Activated naive CD8-positive, alpha-beta T cell treated with anti-CD3 and anti-CD28 coated beads, Interleukin-2, amount 50 U/mL, for 24 hours (primary cell): ENCODE measurements at regions not wholly inside any gene's neighbourhood (a gene's known extent, or its start where the extent isn't known, plus 50 kb on each side); places are given as distances from the start of the nearest gene placed in this dataset.

Source experiments
- ATAC-seq: fragments of 150-1000 bp; cut with Tn5 transposase; one replicate; pipeline ENCODE4 v1.10.0; 2021
- DNase-seq: peaks from one replicate; pipeline ENCODE4 v3.0.0; 2021
- H3K27ac Mint-ChIP-seq: one replicate; pipeline ENCODE4 v1.8.0; 2021; ENCODE audit warnings: mild to moderate bottlenecking, mixed read lengths
- H3K27me3 Mint-ChIP-seq: one replicate; pipeline ENCODE4 v1.8.0; 2021; ENCODE audit warnings: mixed read lengths
- H3K36me3 Mint-ChIP-seq: one replicate; pipeline ENCODE4 v1.8.0; 2021; ENCODE audit warnings: low read depth, mixed read lengths
- H3K4me1 Mint-ChIP-seq: one replicate; pipeline ENCODE4 v1.8.0; 2021; ENCODE audit warnings: mixed read lengths
- H3K4me3 Mint-ChIP-seq: one replicate; pipeline ENCODE4 v1.8.0; 2021; ENCODE audit warnings: mild to moderate bottlenecking, moderate library complexity, mixed read lengths
- H3K9me3 Mint-ChIP-seq: one replicate; pipeline ENCODE4 v1.8.0; 2021; ENCODE audit warnings: mixed read lengths

GRCh38 chr18:40976050-40976449 lies 979.0 kb upstream of the PIK3C3 start:
- Mint-ChIP-seq H3K27me3 (no peaks in the 10 kb centered on the region), H3K27ac (no peak overlapping the region), H3K9me3 (peaks cover 8% of the 10 kb centered on the region), H3K36me3 (no peaks in the 10 kb centered on the region), H3K4me3 (no peak overlapping the region), H3K4me1 (no peaks in the 10 kb centered on the region)
- DNase-seq (no peak), ATAC-seq (no peak)

DNA sequence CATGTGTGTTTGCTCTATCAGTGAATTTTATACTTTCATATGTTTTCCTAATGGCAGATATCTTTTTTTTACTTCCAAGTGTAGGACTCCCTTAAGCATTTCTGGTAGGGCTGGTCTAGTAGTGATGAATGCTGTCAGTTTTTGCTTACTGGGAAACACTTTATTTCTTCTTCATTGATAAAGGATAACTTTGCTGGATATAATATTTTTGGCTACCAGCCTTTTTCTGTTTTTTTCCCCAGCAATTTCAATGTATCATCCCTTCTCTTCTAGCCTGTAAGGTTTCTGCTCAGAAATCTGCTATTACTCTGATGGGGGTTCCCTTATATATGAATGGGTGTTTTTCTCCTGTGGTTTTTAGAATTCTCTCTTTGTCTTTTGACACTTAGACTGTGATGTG lies 980.6 kb upstream of the PIK3C3 start:
- Mint-ChIP-seq H3K4me1 (no peaks in the 10 kb centered on the region), H3K27me3 (no peaks in the 10 kb centered on the region), H3K36me3 (no peaks in the 10 kb centered on the region), H3K4me3 (no peak overlapping the region), H3K27ac (no peak overlapping the region), H3K9me3 (peaks cover 8% of the 10 kb centered on the region)
- no peak for DNase-seq
- no peak for ATAC-seq

- Mint-ChIP-seq H3K4me1 (no peaks in the 10 kb centered on the region), H3K9me3 (peaks cover 4% of the 10 kb centered on the region), H3K4me3 (no peak overlapping the region), H3K36me3 (no peaks in the 10 kb centered on the region), H3K27me3 (no peaks in the 10 kb centered on the region), H3K27ac (no peak overlapping the region)
- ATAC-seq (no peak), DNase-seq (no peak)
Measured at GRCh38 chr18:40962784-40963183, 992.2 kb upstream of the PIK3C3 start.

GRCh38 chr18:40957533-40958070 lies 997.4 kb upstream of the PIK3C3 start:
- Mint-ChIP-seq H3K4me1 (no peaks in the 10 kb centered on the region), H3K9me3 (peaks cover 13% of the 10 kb centered on the region), H3K4me3 (no peak overlapping the region), H3K27ac (no peak overlapping the region), H3K27me3 (no peaks in the 10 kb centered on the region), H3K36me3 (no peaks in the 10 kb centered on the region)
- DNase-seq (no peak), ATAC-seq (no peak)

- Mint-ChIP-seq H3K4me1 (no peaks in the 10 kb centered on the region), H3K27ac (no peak overlapping the region), H3K27me3 (no peaks in the 10 kb centered on the region), H3K36me3 (no peaks in the 10 kb centered on the region), H3K4me3 (no peak overlapping the region), H3K9me3 (peaks cover 10% of the 10 kb centered on the region)
- DNase-seq (no peak), ATAC-seq (no peak)
Measured at GRCh38 chr18:40956213-40956612, 998.8 kb upstream of the PIK3C3 start.

DNA sequence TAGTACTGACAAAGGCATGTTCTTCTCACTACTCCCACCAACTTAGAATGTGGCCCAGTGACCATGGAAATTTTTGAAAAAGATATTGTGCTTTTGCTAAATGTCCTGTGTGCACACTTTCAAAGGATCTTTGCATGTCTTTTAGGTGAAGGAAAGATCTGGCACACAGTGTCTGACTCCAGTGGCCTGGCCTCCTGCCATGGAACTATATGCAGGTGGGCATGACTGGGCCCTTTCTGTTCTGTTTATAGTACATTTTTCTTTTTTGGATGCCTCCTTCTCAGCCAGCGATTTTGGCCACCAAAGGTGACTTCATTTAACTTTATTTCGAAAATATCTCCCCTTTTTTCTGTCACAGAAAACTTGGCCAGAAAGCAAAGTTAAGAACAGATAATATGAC lies 999.7 kb upstream of the PIK3C3 start:
- Mint-ChIP-seq H3K9me3 (peaks cover 9% of the 10 kb centered on the region), H3K27me3 (no peaks in the 10 kb centered on the region), H3K4me1 (no peaks in the 10 kb centered on the region), H3K4me3 (no peak overlapping the region), H3K36me3 (no peaks in the 10 kb centered on the region), H3K27ac (no peak overlapping the region)
- ATAC-seq (no peak), DNase-seq (no peak)

GRCh38 chr18:40949114-40949950 lies 1005.7 kb upstream of the PIK3C3 start:
- no peak overlapping the region for H3K27ac Mint-ChIP-seq
- ATAC-seq: no peak
- DNase-seq: no peak
- no peaks in the 10 kb centered on the region for H3K4me1 Mint-ChIP-seq
- no peak overlapping the region for H3K4me3 Mint-ChIP-seq
- H3K36me3 Mint-ChIP-seq: no peaks in the 10 kb centered on the region
- peaks cover 9% of the 10 kb centered on the region for H3K9me3 Mint-ChIP-seq
- H3K27me3 Mint-ChIP-seq: no peaks in the 10 kb centered on the region

GRCh38 chr18:40944576-40944975 lies 1010.5 kb upstream of the PIK3C3 start:
- H3K27me3 Mint-ChIP-seq: no peaks in the 10 kb centered on the region
- H3K4me3 Mint-ChIP-seq: no peak overlapping the region
- H3K9me3 Mint-ChIP-seq: peaks cover 18% of the 10 kb centered on the region
- ATAC-seq (no peak), DNase-seq (no peak)
- H3K27ac Mint-ChIP-seq: no peak overlapping the region
- H3K4me1 Mint-ChIP-seq: no peaks in the 10 kb centered on the region
- H3K36me3 Mint-ChIP-seq: no peaks in the 10 kb centered on the region

DNA sequence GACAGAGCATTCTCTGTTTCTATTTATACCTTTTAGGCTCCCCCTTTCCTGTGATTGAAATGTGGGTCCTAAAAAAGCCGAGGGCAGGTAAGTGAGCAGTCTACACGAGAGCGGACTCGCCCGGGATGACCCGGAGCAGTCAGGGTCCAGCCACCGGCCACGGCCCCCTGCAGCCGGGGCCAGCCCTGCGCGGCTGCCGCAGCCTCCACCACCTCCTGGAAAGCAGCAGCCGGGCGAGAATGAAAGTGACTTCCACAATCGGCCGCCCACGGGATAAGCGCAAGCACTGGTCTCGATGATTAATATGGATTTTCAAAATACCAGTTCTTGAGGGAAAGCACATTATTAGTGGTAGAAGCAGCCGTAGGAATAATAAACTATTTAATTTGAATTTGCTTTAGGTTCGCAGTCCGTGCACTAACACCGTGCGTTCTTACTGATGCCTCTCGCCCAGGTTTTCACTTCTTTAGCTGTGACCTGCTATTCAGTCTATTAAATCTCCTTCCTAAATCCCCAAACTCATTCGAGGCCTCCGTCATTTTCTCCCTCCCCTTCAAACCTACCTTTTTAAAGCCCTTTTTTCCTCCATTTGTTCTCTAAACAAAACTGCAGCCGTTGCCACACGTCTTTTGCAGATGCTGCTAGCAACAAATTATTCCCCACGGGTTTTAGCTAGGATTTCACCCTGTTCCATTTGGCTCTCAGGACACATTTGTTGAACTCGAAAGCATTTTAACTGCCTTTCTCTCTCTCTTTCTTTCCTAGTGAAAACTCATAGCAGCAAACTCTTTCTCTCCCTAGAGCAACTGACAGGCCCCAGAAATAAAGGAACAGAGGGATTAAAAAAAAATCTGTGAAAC lies 1015.1 kb upstream of the PIK3C3 start:
- Mint-ChIP-seq H3K9me3 (peaks cover 19% of the 10 kb centered on the region), H3K27me3 (no peaks in the 10 kb centered on the region), H3K4me3 (no peak overlapping the region), H3K36me3 (no peaks in the 10 kb centered on the region), H3K4me1 (no peaks in the 10 kb centered on the region), H3K27ac (no peak overlapping the region)
- ATAC-seq (no peak), DNase-seq (no peak)

DNA sequence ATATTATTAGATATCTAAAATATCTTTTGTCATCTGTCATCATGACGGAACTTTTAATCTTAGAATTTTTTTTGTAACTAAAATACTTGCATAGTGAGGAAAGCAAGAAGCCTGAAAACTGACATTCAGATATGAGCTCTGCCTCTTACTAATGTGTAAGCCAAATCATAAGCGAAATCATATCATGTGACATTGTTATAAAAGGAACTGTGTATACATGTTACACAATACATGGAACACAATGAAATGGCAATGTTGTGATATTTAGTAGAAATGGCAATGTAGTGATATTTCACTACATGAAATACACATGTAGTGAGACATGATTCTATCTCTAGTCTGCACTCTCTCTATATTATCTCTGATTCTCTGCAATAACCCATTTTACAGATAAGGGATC lies 1016.4 kb upstream of the PIK3C3 start:
- H3K27me3 Mint-ChIP-seq: no peaks in the 10 kb centered on the region
- H3K27ac Mint-ChIP-seq: no peak overlapping the region
- no peak overlapping the region for H3K4me3 Mint-ChIP-seq
- DNase-seq: no peak
- no peak for ATAC-seq
- H3K36me3 Mint-ChIP-seq: no peaks in the 10 kb centered on the region
- H3K4me1 Mint-ChIP-seq: no peaks in the 10 kb centered on the region
- H3K9me3 Mint-ChIP-seq: peaks cover 19% of the 10 kb centered on the region

- H3K36me3 Mint-ChIP-seq: no peaks in the 10 kb centered on the region
- no peak for DNase-seq
- H3K4me3 Mint-ChIP-seq: no peak overlapping the region
- ATAC-seq: no peak
- peaks cover 9% of the 10 kb centered on the region for H3K9me3 Mint-ChIP-seq
- no peaks in the 10 kb centered on the region for H3K4me1 Mint-ChIP-seq
- H3K27me3 Mint-ChIP-seq: no peaks in the 10 kb centered on the region
- H3K27ac Mint-ChIP-seq: no peak overlapping the region
Measured at GRCh38 chr18:40937386-40937785, 1017.6 kb upstream of the PIK3C3 start.

- Mint-ChIP-seq H3K4me1 (no peaks in the 10 kb centered on the region), H3K27ac (no peak overlapping the region), H3K4me3 (no peak overlapping the region), H3K9me3 (peaks cover 12% of the 10 kb centered on the region), H3K27me3 (no peaks in the 10 kb centered on the region), H3K36me3 (no peaks in the 10 kb centered on the region)
- ATAC-seq (no peak), DNase-seq (no peak)
Measured at GRCh38 chr18:40935423-40935822, 1019.6 kb upstream of the PIK3C3 start.

- no peak for ATAC-seq
- H3K36me3 Mint-ChIP-seq: no peaks in the 10 kb centered on the region
- DNase-seq: no peak
- H3K4me1 Mint-ChIP-seq: no peaks in the 10 kb centered on the region
- H3K27me3 Mint-ChIP-seq: no peaks in the 10 kb centered on the region
- no peak overlapping the region for H3K27ac Mint-ChIP-seq
- H3K9me3 Mint-ChIP-seq: peaks cover 8% of the 10 kb centered on the region
- no peak overlapping the region for H3K4me3 Mint-ChIP-seq
Measured at GRCh38 chr18:40932862-40933261, 1022.2 kb upstream of the PIK3C3 start.

DNA sequence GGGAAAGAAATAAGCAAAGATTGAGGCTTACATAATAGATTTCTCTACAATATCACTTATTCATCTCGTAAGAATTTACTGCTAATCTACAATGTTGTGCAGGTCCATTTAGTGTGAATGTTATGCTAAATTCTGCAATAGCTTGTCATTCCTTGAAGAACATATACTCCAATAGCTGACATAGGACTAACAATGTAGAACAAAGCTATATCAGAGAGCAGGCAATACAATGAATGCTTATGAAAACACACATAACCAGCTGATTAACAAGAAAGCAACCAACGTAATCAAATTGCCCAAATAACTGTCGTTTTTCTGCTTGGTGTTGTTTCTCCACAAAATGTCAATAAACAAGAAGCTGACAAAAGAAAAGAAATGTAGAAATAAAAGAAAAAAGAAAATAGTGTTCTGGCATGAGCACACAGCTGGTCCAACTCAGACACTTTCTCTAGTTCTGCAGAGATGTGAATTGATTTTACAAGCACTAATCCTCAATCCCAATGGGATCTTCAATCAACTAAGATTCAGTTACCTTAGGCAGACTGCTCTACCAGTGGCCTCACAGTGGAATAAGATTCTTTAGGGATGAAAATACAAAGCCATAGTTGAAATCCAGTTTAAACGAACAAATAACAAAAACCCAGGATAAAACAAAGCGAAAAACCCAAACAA lies 1024.7 kb upstream of the PIK3C3 start:
- no peak overlapping the region for H3K27ac Mint-ChIP-seq
- H3K4me1 Mint-ChIP-seq: no peaks in the 10 kb centered on the region

More for the DNA sequence above, 1024.7 kb upstream of the PIK3C3 start:
- peaks cover 8% of the 10 kb centered on the region for H3K9me3 Mint-ChIP-seq
- no peaks in the 10 kb centered on the region for H3K36me3 Mint-ChIP-seq
- DNase-seq (no peak), ATAC-seq (no peak)
- no peaks in the 10 kb centered on the region for H3K27me3 Mint-ChIP-seq
- no peak overlapping the region for H3K4me3 Mint-ChIP-seq
